Stimulated activated memory B cell treated with anti-CD40 and anti-IgM and Interleukin-4, amounts not matched to agents 10 μg/mL and 1 μg/mL and 100 μg/mL, for 72 hours (primary cell): ENCODE measurements at regions not wholly inside any gene's neighbourhood (a gene's known extent, or its start where the extent isn't known, plus 50 kb on each side); places are given as distances from the start of the nearest gene placed in this dataset.
"Not testable (repeated sequence)": the region's sequence is repeated elsewhere in the genome, so short reads cannot be mapped to it uniquely, and the experiment has no call there.

Experiments
- ATAC-seq: fragments of 150-1000 bp; cut with Tn5 transposase; 2 replicates; pipeline ENCODE4 v1.10.0; 2021
- H3K27ac Mint-ChIP-seq: one replicate; pipeline ENCODE4 v1.8.0; 2022; ENCODE audit warnings: mild to moderate bottlenecking, mixed read lengths
- H3K27me3 Mint-ChIP-seq: one replicate; pipeline ENCODE4 v1.8.0; 2022; ENCODE audit warnings: mixed read lengths
- H3K36me3 Mint-ChIP-seq: one replicate; pipeline ENCODE4 v1.8.0; 2022; ENCODE audit warnings: mixed read lengths
- H3K4me1 Mint-ChIP-seq: one replicate; pipeline ENCODE4 v1.8.0; 2022; ENCODE audit warnings: mixed read lengths
- H3K4me3 Mint-ChIP-seq: one replicate; pipeline ENCODE4 v1.8.0; 2022; ENCODE audit warnings: mild to moderate bottlenecking, moderate library complexity, mixed read lengths
- H3K9me3 Mint-ChIP-seq: one replicate; pipeline ENCODE4 v1.8.0; 2022; ENCODE audit warnings: mixed read lengths

- H3K36me3 Mint-ChIP-seq, H3K27ac Mint-ChIP-seq, H3K9me3 Mint-ChIP-seq, H3K4me1 Mint-ChIP-seq, H3K27me3 Mint-ChIP-seq, H3K4me3 Mint-ChIP-seq, ATAC-seq: not testable (repeated sequence)
These were observed 197.8 kb upstream of the TP53TG3 start for GRCh38 chr16:32873783-32874182.

GRCh38 chr16:32873120-32873519 lies 197.2 kb upstream of the TP53TG3 start:
- not testable (repeated sequence) for H3K27me3 Mint-ChIP-seq, H3K36me3 Mint-ChIP-seq, H3K9me3 Mint-ChIP-seq, H3K4me3 Mint-ChIP-seq, ATAC-seq, H3K4me1 Mint-ChIP-seq, H3K27ac Mint-ChIP-seq

- not testable (repeated sequence) for H3K4me1 Mint-ChIP-seq, ATAC-seq, H3K9me3 Mint-ChIP-seq, H3K27me3 Mint-ChIP-seq, H3K36me3 Mint-ChIP-seq, H3K4me3 Mint-ChIP-seq, H3K27ac Mint-ChIP-seq
These were observed 194.7 kb upstream of the TP53TG3 start for GRCh38 chr16:32870628-32871027.

GRCh38 chr16:32868334-32868733 lies 192.4 kb upstream of the TP53TG3 start:
- not testable (repeated sequence) for H3K27ac Mint-ChIP-seq, H3K27me3 Mint-ChIP-seq, ATAC-seq, H3K4me3 Mint-ChIP-seq, H3K36me3 Mint-ChIP-seq, H3K9me3 Mint-ChIP-seq, H3K4me1 Mint-ChIP-seq

DNA sequence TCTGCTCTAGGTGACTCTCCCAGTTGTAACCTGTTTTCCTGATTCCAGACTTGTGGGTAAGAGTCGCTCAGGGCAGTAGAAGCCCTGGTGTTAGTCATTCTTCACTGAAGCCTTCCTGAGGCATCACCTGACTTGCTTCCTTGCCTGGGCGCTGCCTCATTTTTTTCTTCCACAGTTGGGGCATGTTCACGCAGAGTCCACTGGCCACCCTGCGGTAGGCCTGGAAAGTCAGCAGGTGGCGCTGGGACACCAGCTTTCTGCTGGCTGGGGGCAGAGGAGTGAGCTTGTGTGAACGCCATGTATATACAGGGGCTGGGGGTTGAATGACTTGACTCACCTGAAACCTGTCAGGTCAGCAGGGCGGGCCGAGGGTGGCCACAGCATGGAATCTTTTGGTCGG lies 189.3 kb upstream of the TP53TG3 start:
- H3K4me3 Mint-ChIP-seq, ATAC-seq, H3K4me1 Mint-ChIP-seq, H3K9me3 Mint-ChIP-seq, H3K27ac Mint-ChIP-seq, H3K36me3 Mint-ChIP-seq, H3K27me3 Mint-ChIP-seq: not testable (repeated sequence)

- H3K36me3 Mint-ChIP-seq, H3K4me3 Mint-ChIP-seq, H3K27ac Mint-ChIP-seq, H3K4me1 Mint-ChIP-seq, ATAC-seq, H3K27me3 Mint-ChIP-seq, H3K9me3 Mint-ChIP-seq: not testable (repeated sequence)
These were observed 185.7 kb upstream of the TP53TG3 start for GRCh38 chr16:32861476-32862201.

DNA sequence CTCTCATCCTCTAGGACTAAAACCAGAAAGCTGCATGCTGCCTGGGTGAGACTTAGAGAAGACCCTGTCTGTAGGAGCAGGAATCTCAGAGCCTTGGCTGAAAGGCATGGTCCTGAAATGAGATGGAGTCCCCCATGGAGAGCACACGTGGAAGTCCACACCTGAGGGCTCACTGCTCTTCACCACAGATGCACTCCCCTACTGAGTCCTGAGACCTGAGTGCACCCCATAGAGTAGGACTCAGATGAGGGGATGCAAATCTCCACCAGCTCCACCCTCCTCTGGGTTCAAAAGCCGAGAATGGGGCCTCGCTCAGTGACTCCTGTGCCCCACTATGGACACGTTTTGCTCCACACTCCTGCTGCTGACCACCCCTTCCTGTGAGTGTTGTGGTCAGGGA lies 171.4 kb upstream of the TP53TG3 start:
- not testable (repeated sequence) for H3K27me3 Mint-ChIP-seq, H3K9me3 Mint-ChIP-seq, H3K4me1 Mint-ChIP-seq, H3K36me3 Mint-ChIP-seq, H3K4me3 Mint-ChIP-seq, H3K27ac Mint-ChIP-seq, ATAC-seq

GRCh38 chr16:32845572-32845971 lies 169.6 kb upstream of the TP53TG3 start:
- H3K27me3 Mint-ChIP-seq, H3K9me3 Mint-ChIP-seq, H3K27ac Mint-ChIP-seq, H3K4me3 Mint-ChIP-seq, H3K36me3 Mint-ChIP-seq, ATAC-seq, H3K4me1 Mint-ChIP-seq: not testable (repeated sequence)

DNA sequence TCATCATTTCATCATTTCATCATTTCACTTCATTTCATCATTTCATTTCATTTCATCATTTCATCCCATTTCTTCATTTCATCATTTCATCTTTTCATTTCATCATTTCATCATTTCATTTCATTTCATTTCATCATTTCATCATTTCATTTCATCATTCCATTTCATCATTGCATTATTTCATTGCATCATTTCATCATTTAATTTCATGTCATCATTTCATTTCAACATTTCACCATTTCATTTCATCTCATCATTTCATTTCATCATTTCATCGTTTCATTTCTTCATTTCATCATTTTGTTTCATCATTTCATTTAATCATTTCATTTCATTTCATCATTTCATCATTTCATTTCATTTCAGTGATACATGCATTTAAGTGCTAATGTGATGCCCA lies 166.9 kb upstream of the TP53TG3 start:
- H3K27ac Mint-ChIP-seq, H3K4me1 Mint-ChIP-seq, H3K27me3 Mint-ChIP-seq, ATAC-seq, H3K9me3 Mint-ChIP-seq, H3K36me3 Mint-ChIP-seq, H3K4me3 Mint-ChIP-seq: not testable (repeated sequence)

DNA sequence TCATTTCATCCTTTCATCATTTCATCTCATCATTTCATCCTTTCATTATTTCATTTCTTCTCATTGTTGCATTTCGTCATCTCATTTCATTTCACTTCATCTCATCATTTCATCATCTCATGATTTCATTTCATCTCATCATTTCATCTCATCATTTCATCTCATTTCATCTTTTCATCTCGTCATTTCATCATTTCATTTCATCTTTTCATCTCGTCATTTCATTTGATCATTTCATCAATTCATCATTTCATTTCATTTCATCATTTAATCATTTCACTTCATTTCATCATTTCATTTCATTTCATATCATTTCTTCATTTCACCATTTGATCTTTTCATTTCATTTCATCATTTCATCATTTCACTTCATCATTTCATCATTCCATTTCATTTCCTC lies 131.3 kb upstream of the TP53TG3 start:
- not testable (repeated sequence) for H3K4me3 Mint-ChIP-seq, ATAC-seq, H3K27me3 Mint-ChIP-seq, H3K4me1 Mint-ChIP-seq, H3K27ac Mint-ChIP-seq, H3K9me3 Mint-ChIP-seq, H3K36me3 Mint-ChIP-seq

DNA sequence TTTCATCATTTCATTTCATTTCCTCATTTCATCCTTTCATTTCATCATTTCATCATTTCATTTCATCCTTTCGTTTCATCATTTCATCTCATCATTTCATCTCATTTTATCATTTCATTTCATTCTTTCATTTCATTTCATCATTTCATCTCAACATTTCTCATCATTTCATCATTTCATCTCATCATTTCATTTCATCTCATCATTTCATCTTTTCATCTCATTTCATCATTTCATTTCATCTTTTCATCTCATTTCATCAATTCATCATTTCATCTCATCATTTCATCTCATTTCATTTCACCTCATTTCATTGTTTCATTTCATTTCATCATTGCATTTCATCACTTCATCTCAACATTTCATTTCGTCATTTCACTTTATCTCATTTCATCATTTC lies 129.7 kb upstream of the TP53TG3 start:
- H3K27me3 Mint-ChIP-seq, H3K36me3 Mint-ChIP-seq, H3K27ac Mint-ChIP-seq, H3K4me1 Mint-ChIP-seq, H3K9me3 Mint-ChIP-seq, H3K4me3 Mint-ChIP-seq, ATAC-seq: not testable (repeated sequence)
